ENCODE measurements at regions not wholly inside any gene's neighbourhood (a gene's known extent, or its start where the extent isn't known, plus 50 kb on each side); places are given as distances from the start of the nearest gene placed in this dataset.
"Not testable (repeated sequence)": the region's sequence is repeated elsewhere in the genome, so short reads cannot be mapped to it uniquely, and the experiment has no call there.

DNA sequence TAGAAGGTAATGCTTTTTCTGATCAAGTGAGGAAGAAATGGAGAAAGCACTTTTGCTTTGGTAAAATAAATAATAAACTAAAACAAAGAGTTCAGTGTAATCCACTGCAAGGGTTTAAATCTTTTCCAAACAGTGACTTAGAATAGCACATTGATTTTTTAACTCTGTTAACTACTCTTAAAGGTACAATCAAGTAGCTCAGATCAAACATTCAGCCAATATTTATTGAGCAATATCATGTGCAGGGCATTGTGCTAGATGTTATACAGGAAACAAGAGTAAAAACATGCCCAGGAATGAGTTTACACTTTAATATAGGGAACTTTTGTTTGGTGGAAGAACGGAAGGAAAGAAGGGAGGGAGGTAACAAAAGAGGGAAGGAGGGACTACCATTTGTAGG lies 479.8 kb downstream of the KLHL13 start:
- no peaks in the 10 kb centered on the region for H3K4me1 ChIP-seq (ENCODE audit: low read depth)
- H3K27me3 ChIP-seq: no peaks in the 10 kb centered on the region
- H3K36me3 ChIP-seq: no peaks in the 10 kb centered on the region
- no peaks in the 10 kb centered on the region for H3K9me3 ChIP-seq (ENCODE audit: low read depth)
- DNase-seq (ENCODE audit: low read depth in 1 of 2, low spot score in 1 of 2): no peak
- no peak overlapping the region for H3K4me3 ChIP-seq
- no peak overlapping the region for H3K27ac ChIP-seq
- TF ChIP-seq, protein P1, sequence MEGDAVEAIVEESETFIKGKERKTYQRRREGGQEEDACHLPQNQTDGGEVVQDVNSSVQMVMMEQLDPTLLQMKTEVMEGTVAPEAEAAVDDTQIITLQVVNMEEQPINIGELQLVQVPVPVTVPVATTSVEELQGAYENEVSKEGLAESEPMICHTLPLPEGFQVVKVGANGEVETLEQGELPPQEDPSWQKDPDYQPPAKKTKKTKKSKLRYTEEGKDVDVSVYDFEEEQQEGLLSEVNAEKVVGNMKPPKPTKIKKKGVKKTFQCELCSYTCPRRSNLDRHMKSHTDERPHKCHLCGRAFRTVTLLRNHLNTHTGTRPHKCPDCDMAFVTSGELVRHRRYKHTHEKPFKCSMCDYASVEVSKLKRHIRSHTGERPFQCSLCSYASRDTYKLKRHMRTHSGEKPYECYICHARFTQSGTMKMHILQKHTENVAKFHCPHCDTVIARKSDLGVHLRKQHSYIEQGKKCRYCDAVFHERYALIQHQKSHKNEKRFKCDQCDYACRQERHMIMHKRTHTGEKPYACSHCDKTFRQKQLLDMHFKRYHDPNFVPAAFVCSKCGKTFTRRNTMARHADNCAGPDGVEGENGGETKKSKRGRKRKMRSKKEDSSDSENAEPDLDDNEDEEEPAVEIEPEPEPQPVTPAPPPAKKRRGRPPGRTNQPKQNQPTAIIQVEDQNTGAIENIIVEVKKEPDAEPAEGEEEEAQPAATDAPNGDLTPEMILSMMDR (IDR thresholded peaks at IDR 0.05; ENCODE audit: low read depth, low read length): no peak

DNA sequence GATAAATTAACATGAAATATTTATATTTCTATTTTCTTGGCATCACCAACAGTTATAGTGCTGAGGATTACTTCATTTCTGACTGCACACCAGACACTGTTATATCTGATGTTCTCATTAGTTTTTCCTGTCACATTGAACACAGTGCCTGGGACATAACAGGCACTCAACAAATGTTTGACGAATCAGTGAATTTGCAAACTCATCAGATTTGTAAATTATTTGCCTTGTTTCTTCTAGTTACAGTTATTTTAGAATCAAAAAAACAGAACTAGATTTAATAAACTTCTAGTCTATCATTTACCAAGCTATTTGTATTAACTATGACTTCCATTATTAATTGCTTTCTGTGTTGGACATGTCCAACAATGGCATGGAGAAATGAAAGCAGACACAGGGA lies 483.3 kb downstream of the KLHL13 start:
- Histone ChIP-seq H3K4me1 (ENCODE audit: low read depth) (no peaks in the 10 kb centered on the region), H3K36me3 (no peaks in the 10 kb centered on the region), H3K4me3 (no peak overlapping the region), H3K27ac (no peak overlapping the region), H3K27me3 (no peaks in the 10 kb centered on the region), H3K9me3 (ENCODE audit: low read depth) (no peaks in the 10 kb centered on the region)
- TF ChIP-seq, protein P1 (IDR thresholded peaks at IDR 0.05; ENCODE audit: low read depth, low read length): no peak
- DNase-seq (ENCODE audit: low read depth in 1 of 2, low spot score in 1 of 2): no peak

DNA sequence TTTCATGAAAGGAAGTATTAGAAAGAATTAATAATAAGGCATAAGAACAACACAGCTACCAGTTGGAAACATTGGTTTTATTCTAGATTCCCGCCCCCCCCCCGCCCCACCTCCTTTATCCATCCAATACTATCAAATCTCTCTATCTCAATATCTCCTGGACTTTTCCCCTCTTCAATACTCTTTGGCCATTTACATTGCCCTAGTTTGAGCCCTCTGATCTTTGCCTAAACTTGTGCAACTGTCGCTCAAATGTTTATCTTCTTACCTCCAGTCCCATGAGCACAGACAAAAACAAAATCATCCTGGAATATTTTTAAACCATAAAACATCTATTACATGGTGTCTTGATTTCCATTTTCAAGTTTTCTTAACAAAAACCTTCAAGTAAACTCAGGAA lies 488.2 kb downstream of the KLHL13 start:
- Histone ChIP-seq H3K9me3 (ENCODE audit: low read depth) (peaks cover 3% of the 10 kb centered on the region), H3K4me3 (no peak overlapping the region), H3K27me3 (no peaks in the 10 kb centered on the region), H3K36me3 (no peaks in the 10 kb centered on the region), H3K4me1 (ENCODE audit: low read depth) (no peaks in the 10 kb centered on the region), H3K27ac (no peak overlapping the region)
- no peak for DNase-seq (ENCODE audit: low read depth in 1 of 2, low spot score in 1 of 2)
- TF ChIP-seq, protein P1 (IDR thresholded peaks at IDR 0.05; ENCODE audit: low read depth, low read length): no peak

DNA sequence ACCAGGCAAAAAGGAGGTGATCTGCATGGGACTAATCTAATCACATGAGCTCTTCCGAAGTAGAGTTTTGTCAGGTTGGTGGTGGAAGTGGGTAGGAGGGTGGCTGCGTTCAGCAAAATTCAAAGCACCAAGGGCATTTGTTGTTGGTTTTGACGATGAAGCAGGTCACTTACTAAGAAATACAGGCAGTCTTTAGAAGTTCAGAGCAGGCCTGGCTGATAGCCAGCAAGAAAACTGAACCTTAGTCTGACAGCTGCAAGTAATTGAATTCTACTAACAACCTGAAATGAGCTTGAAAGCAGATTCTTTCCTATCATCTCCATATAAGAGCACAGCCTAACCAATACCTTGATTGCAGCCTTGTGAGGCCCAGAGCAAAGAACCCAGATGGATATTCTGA lies 505.8 kb downstream of the KLHL13 start:
- Histone ChIP-seq H3K9me3 (ENCODE audit: low read depth) (no peaks in the 10 kb centered on the region), H3K27me3 (no peaks in the 10 kb centered on the region), H3K36me3 (no peaks in the 10 kb centered on the region), H3K4me3 (no peak overlapping the region), H3K4me1 (ENCODE audit: low read depth) (no peaks in the 10 kb centered on the region), H3K27ac (no peak overlapping the region)
- TF ChIP-seq, protein P1 (IDR thresholded peaks at IDR 0.05; ENCODE audit: low read depth, low read length): no peak
- no peak for DNase-seq (ENCODE audit: low read depth in 1 of 2, low spot score in 1 of 2)

DNA sequence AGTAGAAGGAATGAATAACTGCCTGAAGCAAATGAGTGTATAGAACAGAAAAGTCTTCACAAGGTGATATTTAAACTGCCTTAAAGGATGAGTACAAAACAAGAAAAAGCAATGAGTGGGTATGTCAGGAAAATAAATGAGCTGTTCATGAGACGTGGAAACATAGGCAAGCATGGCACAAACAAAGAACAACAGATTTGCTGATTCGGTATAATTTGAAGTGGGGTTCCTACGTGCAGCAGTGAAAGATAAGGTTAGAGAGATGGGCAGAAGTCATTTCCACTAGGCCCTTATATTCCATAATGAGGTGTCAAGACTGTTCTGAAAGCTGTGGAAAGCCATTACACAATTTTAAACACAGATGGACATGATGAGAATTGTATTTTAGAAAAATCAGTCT lies 506.6 kb downstream of the KLHL13 start:
- Histone ChIP-seq H3K4me3 (no peak overlapping the region), H3K9me3 (ENCODE audit: low read depth) (no peaks in the 10 kb centered on the region), H3K36me3 (no peaks in the 10 kb centered on the region), H3K27ac (no peak overlapping the region), H3K27me3 (no peaks in the 10 kb centered on the region), H3K4me1 (ENCODE audit: low read depth) (no peaks in the 10 kb centered on the region)
- TF ChIP-seq, protein P1 (IDR thresholded peaks at IDR 0.05; ENCODE audit: low read depth, low read length): no peak
- DNase-seq (ENCODE audit: low read depth in 1 of 2, low spot score in 1 of 2): no peak

DNA sequence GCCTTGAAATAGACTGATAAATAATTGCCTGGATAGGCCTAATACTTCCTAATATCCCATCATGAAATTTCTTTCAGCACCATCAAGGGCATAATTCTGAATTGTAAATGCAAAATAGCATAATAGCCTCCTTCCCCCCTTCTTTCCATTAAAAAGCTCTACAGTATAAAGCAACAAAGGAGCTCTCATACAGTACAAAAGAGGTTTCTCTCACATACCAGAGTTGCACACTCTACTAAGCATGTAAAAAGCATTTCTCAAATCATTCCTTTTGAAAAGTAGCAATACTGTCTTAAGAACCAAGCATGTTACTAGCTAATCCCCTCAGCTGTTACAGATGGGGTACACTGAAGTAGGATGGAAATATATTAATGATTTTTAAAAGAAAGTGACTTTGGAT lies 509.0 kb downstream of the KLHL13 start:
- no peaks in the 10 kb centered on the region for H3K36me3 ChIP-seq
- no peak overlapping the region for H3K4me3 ChIP-seq
- no peaks in the 10 kb centered on the region for H3K9me3 ChIP-seq (ENCODE audit: low read depth)
- no peak for DNase-seq (ENCODE audit: low read depth in 1 of 2, low spot score in 1 of 2)
- TF ChIP-seq, protein P1 (IDR thresholded peaks at IDR 0.05; ENCODE audit: low read depth, low read length): no peak
- no peaks in the 10 kb centered on the region for H3K4me1 ChIP-seq (ENCODE audit: low read depth)
- no peaks in the 10 kb centered on the region for H3K27me3 ChIP-seq
- no peak overlapping the region for H3K27ac ChIP-seq

DNA sequence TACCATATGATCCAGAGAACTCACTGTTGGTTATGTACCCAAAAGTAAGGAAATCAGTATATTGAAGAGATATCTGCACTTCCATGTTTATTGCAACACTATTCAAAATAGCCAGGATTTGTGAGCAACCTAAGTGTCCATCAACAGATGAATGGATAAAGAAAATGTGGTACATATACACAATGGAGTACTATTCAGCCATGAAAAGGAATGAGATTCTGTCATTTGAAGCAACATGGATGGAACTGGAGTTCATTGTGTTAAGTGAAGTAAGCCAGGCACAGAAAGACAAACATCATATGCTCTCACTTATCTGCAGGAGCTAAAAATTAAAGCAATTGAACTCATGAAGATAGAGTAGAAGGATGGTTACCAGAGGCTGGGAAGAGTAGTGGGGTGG lies 510.5 kb downstream of the KLHL13 start:
- not testable (repeated sequence) for H3K27ac ChIP-seq; H3K36me3 ChIP-seq; H3K9me3 ChIP-seq (ENCODE audit: low read depth); H3K27me3 ChIP-seq; H3K4me1 ChIP-seq (ENCODE audit: low read depth); H3K4me3 ChIP-seq; DNase-seq (ENCODE audit: low read depth in 1 of 2, low spot score in 1 of 2)

All from cardiac muscle cell (in vitro differentiated cells and primary cell).